ENCODE measurements at regions not wholly inside any gene's neighbourhood (a gene's known extent, or its start where the extent isn't known, plus 50 kb on each side); places are given as distances from the start of the nearest gene placed in this dataset.

GRCh38 chr15:95929232-95929846 is 401.2 kb upstream of the NR2F2 start:
- no peak for TF ChIP-seq CTCF (conservative IDR thresholded peaks at IDR 0.05; ENCODE audit: low read depth in 2 of 2)
- no peak for TF ChIP-seq REST (IDR thresholded peaks at IDR 0.05; ENCODE audit: unreplicated experiment)
- TF ChIP-seq EZH2phosphoT487 (IDR thresholded peaks at IDR 0.05; ENCODE audit: unreplicated experiment): no peak
- no peak for TF ChIP-seq POLR2AphosphoS5 (IDR thresholded peaks at IDR 0.05; ENCODE audit: low read depth)
- TF ChIP-seq ZNF331 (CRISPR knock-in tag; IDR thresholded peaks at IDR 0.05; ENCODE audit: low read depth): no peak
